ENCODE measurements at regions not wholly inside any gene's neighbourhood (a gene's known extent, or its start where the extent isn't known, plus 50 kb on each side); places are given as distances from the start of the nearest gene placed in this dataset.

GRCh38 chr21:36610935-36611334 is 88.0 kb upstream of the SIM2 start:
- TF ChIP-seq, protein P1, sequence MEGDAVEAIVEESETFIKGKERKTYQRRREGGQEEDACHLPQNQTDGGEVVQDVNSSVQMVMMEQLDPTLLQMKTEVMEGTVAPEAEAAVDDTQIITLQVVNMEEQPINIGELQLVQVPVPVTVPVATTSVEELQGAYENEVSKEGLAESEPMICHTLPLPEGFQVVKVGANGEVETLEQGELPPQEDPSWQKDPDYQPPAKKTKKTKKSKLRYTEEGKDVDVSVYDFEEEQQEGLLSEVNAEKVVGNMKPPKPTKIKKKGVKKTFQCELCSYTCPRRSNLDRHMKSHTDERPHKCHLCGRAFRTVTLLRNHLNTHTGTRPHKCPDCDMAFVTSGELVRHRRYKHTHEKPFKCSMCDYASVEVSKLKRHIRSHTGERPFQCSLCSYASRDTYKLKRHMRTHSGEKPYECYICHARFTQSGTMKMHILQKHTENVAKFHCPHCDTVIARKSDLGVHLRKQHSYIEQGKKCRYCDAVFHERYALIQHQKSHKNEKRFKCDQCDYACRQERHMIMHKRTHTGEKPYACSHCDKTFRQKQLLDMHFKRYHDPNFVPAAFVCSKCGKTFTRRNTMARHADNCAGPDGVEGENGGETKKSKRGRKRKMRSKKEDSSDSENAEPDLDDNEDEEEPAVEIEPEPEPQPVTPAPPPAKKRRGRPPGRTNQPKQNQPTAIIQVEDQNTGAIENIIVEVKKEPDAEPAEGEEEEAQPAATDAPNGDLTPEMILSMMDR (conservative IDR thresholded peaks at IDR 0.05; ENCODE audit: low read depth in 2 of 2), result no peak
- no peak for TF ChIP-seq POLR2AphosphoS5 (IDR thresholded peaks at IDR 0.05; ENCODE audit: low read depth)
- no peak for TF ChIP-seq ZNF331 (CRISPR knock-in tag; IDR thresholded peaks at IDR 0.05; ENCODE audit: low read depth)
- TF ChIP-seq EZH2phosphoT487 (IDR thresholded peaks at IDR 0.05; ENCODE audit: unreplicated experiment), result no peak
- TF ChIP-seq, protein P2, sequence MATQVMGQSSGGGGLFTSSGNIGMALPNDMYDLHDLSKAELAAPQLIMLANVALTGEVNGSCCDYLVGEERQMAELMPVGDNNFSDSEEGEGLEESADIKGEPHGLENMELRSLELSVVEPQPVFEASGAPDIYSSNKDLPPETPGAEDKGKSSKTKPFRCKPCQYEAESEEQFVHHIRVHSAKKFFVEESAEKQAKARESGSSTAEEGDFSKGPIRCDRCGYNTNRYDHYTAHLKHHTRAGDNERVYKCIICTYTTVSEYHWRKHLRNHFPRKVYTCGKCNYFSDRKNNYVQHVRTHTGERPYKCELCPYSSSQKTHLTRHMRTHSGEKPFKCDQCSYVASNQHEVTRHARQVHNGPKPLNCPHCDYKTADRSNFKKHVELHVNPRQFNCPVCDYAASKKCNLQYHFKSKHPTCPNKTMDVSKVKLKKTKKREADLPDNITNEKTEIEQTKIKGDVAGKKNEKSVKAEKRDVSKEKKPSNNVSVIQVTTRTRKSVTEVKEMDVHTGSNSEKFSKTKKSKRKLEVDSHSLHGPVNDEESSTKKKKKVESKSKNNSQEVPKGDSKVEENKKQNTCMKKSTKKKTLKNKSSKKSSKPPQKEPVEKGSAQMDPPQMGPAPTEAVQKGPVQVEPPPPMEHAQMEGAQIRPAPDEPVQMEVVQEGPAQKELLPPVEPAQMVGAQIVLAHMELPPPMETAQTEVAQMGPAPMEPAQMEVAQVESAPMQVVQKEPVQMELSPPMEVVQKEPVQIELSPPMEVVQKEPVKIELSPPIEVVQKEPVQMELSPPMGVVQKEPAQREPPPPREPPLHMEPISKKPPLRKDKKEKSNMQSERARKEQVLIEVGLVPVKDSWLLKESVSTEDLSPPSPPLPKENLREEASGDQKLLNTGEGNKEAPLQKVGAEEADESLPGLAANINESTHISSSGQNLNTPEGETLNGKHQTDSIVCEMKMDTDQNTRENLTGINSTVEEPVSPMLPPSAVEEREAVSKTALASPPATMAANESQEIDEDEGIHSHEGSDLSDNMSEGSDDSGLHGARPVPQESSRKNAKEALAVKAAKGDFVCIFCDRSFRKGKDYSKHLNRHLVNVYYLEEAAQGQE (IDR thresholded peaks at IDR 0.05; ENCODE audit: unreplicated experiment), result no peak
- no peak for TF ChIP-seq EZH2 (IDR thresholded peaks at IDR 0.05; ENCODE audit: low read depth, unreplicated experiment)
- no peak for TF ChIP-seq ETS1 (IDR thresholded peaks at IDR 0.05)
